Activated CD4-positive, alpha-beta T cell treated with anti-CD3 and anti-CD28 coated beads, Interleukin-2, amount 10 ng/mL, durations not matched to agents 7 days and 5 days (primary cell): ENCODE measurements at regions not wholly inside any gene's neighbourhood (a gene's known extent, or its start where the extent isn't known, plus 50 kb on each side); places are given as distances from the start of the nearest gene placed in this dataset.

Source experiments
- CTCF ChIA-PET: fragments of 350-600 bp; sonication (Branson Sonifier 250); formaldehyde crosslinking; loops from one replicate; lab custom pipeline; 2021; ENCODE audit warnings: antibody characterized with exemption; lab: Charles Lee
- POLR2A ChIA-PET: fragments of 350-600 bp; sonication (Branson Sonifier 250); formaldehyde crosslinking; loops from one replicate; lab custom pipeline; 2021; ENCODE audit warnings: antibody characterized with exemption; lab: Charles Lee
- DNase-seq: peaks from one replicate; pipeline ENCODE4 v3.0.0-alpha.2; 2020
- H3K27ac Mint-ChIP-seq: one replicate; pipeline ENCODE4 v1.8.0; 2021; ENCODE audit warnings: mild to moderate bottlenecking, moderate library complexity, mixed read lengths
- H3K27me3 Mint-ChIP-seq: one replicate; pipeline ENCODE4 v1.8.0; 2021; ENCODE audit warnings: mixed read lengths
- H3K36me3 Mint-ChIP-seq: one replicate; pipeline ENCODE4 v1.8.0; 2021; ENCODE audit warnings: low read depth, mixed read lengths
- H3K4me1 Mint-ChIP-seq: one replicate; pipeline ENCODE4 v1.8.0; 2021; ENCODE audit warnings: mixed read lengths
- H3K4me3 Mint-ChIP-seq: one replicate; pipeline ENCODE4 v1.8.0; 2021; ENCODE audit warnings: mild to moderate bottlenecking, moderate library complexity, mixed read lengths
- H3K9me3 Mint-ChIP-seq: one replicate; pipeline ENCODE4 v1.8.0; 2021; ENCODE audit warnings: mixed read lengths

- ChIA-PET CTCF (no interaction called here), POLR2A (no interaction called here)
- Mint-ChIP-seq H3K27me3 (no peaks in the 10 kb centered on the region), H3K9me3 (no peaks in the 10 kb centered on the region), H3K36me3 (no peaks in the 10 kb centered on the region), H3K27ac (no peak overlapping the region), H3K4me3 (no peak overlapping the region), H3K4me1 (no peaks in the 10 kb centered on the region)
- DNase-seq: no peak
Measured at GRCh38 chr21:30936207-30936606, 54.8 kb upstream of the KRTAP11-1 start.

GRCh38 chr21:30935889-30936168 lies 54.4 kb upstream of the KRTAP11-1 start:
- no peaks in the 10 kb centered on the region for H3K36me3 Mint-ChIP-seq
- H3K9me3 Mint-ChIP-seq: no peaks in the 10 kb centered on the region
- H3K27me3 Mint-ChIP-seq: no peaks in the 10 kb centered on the region
- ChIA-PET CTCF (no interaction called here), POLR2A (no interaction called here)
- no peak overlapping the region for H3K4me3 Mint-ChIP-seq
- DNase-seq: no peak
- H3K4me1 Mint-ChIP-seq: no peaks in the 10 kb centered on the region
- H3K27ac Mint-ChIP-seq: no peak overlapping the region

- ChIA-PET CTCF (no interaction called here), POLR2A (no interaction called here)
- Mint-ChIP-seq H3K36me3 (no peaks in the 10 kb centered on the region), H3K4me1 (no peaks in the 10 kb centered on the region), H3K27ac (no peak overlapping the region), H3K9me3 (no peaks in the 10 kb centered on the region), H3K27me3 (no peaks in the 10 kb centered on the region), H3K4me3 (no peak overlapping the region)
- no peak for DNase-seq
Measured at GRCh38 chr21:30935121-30935888, 53.9 kb upstream of the KRTAP11-1 start.

- Mint-ChIP-seq H3K36me3 (no peaks in the 10 kb centered on the region), H3K4me1 (no peaks in the 10 kb centered on the region), H3K4me3 (no peak overlapping the region), H3K27ac (no peak overlapping the region), H3K27me3 (peaks cover under 1% of the 10 kb centered on the region), H3K9me3 (no peaks in the 10 kb centered on the region)
- no peak for DNase-seq
- POLR2A ChIA-PET: no interaction called here
- CTCF ChIA-PET: no interaction called here
Measured at GRCh38 chr21:30932686-30933085, 51.3 kb upstream of the KRTAP11-1 start.
